Thoracic aorta (tissue), 2 donors: ENCODE measurements at regions not wholly inside any gene's neighbourhood (a gene's known extent, or its start where the extent isn't known, plus 50 kb on each side); places are given as distances from the start of the nearest gene placed in this dataset.
"Not testable (repeated sequence)": the region's sequence is repeated elsewhere in the genome, so short reads cannot be mapped to it uniquely, and the experiment has no call there.

Source experiments
- ATAC-seq: fragments of 150-250 bp; one replicate; pipeline ENCODE4 v1.8.0; 2017; ENCODE audit warnings: low read depth; ENCODE audit not compliant: insufficient number of reproducible peaks, low FRiP score
- DNase-seq: peaks from one replicate; pipeline ENCODE4 v3.0.0-alpha.2; 2020; ENCODE audit warnings: low spot score
- H3K27ac ChIP-seq, 2 donors: fragments of 200-600 bp; sonication (generic); 1 replicate in 1 of 2; 2 replicates in 1 of 2; pipeline ENCODE4 v1.5.1; 2016; ENCODE audit warnings: mild to moderate bottlenecking in 2 of 2, moderate library complexity in 2 of 2
- H3K27me3 ChIP-seq: fragments of 200-600 bp; sonication (generic); replicated peaks from 2 replicates; pipeline ENCODE4 v1.6.0; 2016; ENCODE audit warnings: mild to moderate bottlenecking; ENCODE audit not compliant: insufficient read depth
- H3K36me3 ChIP-seq: fragments of 200-600 bp; sonication (generic); one replicate; pipeline ENCODE4 v1.5.1; 2016
- H3K4me1 ChIP-seq, 2 donors: fragments of 200-600 bp; sonication (generic); 1 replicate in 1 of 2; 2 replicates in 1 of 2; pipeline versions ENCODE4 v1.5.1 to v1.6.0; 2016; ENCODE audit warnings: low read depth in 2 of 2, mild to moderate bottlenecking in 1 of 2; ENCODE audit not compliant: control insufficient read depth in 1 of 2
- H3K4me3 ChIP-seq: fragments of 200-600 bp; sonication (generic); 2 replicates; pipeline ENCODE4 v1.5.1; 2016; ENCODE audit warnings: mild to moderate bottlenecking
- H3K9me3 ChIP-seq: fragments of 200-600 bp; sonication (generic); 2 replicates; pipeline ENCODE4 v1.5.1; 2016
- TF ChIP-seq, protein P1 (sequence below): fragments of 200-600 bp; sonication (generic); IDR thresholded peaks from one replicate; pipeline ENCODE4 v1.5.1; 2019; ENCODE audit warnings: antibody characterized with exemption

DNA sequence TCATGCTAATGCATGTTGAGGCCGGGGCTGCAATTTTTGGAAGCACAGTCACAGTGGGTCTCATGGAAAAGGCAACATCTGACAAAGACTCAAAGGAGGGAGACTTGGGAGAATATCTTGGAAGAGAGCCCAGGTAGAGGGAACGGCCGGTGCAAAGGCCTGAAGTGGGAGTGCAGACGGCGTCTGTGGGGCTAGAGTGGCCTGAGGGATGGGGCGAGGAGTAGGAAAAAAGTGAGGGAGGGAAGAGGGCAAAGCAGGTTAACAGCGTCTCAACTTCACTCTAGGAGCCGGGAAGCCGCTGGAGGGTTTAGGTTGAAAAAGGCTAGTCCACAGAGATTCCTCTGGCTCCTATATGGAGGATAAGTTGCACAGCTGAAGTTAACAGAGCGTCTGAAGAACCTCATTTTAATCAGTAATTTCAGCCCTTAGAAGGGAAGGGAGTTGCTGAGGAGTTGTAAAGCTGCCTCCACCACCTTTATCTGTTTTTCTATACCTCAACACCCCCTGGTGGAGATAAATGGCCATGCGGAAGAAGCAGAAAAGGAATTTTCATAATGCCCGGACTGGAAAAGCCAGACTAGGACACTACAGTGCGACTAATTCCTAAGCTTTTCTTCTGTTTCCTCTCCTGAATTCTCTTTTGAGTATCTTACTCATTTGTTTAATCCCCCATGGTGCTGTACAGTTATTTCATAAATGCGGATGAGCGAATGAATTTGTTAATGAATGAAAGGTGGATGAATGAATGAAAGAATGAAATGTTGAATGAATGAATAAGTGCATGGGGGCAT lies 78.7 kb upstream of the ZNF281 start:
- Histone ChIP-seq H3K36me3 (no peaks in the 10 kb centered on the region), H3K4me1 (peaks cover 0 to 4% of the 10 kb centered on the region in 2 donors), H3K27me3 (no peaks in the 10 kb centered on the region), H3K4me3 (no peak overlapping the region), H3K27ac (no peak overlapping the region), H3K9me3 (no peaks in the 10 kb centered on the region)
- DNase-seq (no peak), ATAC-seq (no peak)
- TF ChIP-seq, protein P1, sequence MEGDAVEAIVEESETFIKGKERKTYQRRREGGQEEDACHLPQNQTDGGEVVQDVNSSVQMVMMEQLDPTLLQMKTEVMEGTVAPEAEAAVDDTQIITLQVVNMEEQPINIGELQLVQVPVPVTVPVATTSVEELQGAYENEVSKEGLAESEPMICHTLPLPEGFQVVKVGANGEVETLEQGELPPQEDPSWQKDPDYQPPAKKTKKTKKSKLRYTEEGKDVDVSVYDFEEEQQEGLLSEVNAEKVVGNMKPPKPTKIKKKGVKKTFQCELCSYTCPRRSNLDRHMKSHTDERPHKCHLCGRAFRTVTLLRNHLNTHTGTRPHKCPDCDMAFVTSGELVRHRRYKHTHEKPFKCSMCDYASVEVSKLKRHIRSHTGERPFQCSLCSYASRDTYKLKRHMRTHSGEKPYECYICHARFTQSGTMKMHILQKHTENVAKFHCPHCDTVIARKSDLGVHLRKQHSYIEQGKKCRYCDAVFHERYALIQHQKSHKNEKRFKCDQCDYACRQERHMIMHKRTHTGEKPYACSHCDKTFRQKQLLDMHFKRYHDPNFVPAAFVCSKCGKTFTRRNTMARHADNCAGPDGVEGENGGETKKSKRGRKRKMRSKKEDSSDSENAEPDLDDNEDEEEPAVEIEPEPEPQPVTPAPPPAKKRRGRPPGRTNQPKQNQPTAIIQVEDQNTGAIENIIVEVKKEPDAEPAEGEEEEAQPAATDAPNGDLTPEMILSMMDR = peak; percentile 71

- TF ChIP-seq, protein P1 = no peak
- H3K27me3 ChIP-seq = no peaks in the 10 kb centered on the region
- peaks cover 0 to 4% of the 10 kb centered on the region in 2 donors for H3K4me1 ChIP-seq
- H3K4me3 ChIP-seq = no peak overlapping the region
- DNase-seq = no peak
- H3K36me3 ChIP-seq = no peaks in the 10 kb centered on the region
- ATAC-seq = no peak
- H3K27ac ChIP-seq = no peak overlapping the region
- H3K9me3 ChIP-seq = no peaks in the 10 kb centered on the region
Observed at GRCh38 chr1:200487650-200488049, 77.8 kb upstream of the ZNF281 start.

- no peak overlapping the region for H3K27ac ChIP-seq
- no peak overlapping the region for H3K4me3 ChIP-seq
- TF ChIP-seq, protein P1 = no peak
- no peaks in the 10 kb centered on the region for H3K27me3 ChIP-seq
- no peaks in the 10 kb centered on the region for H3K36me3 ChIP-seq
- no peaks in the 10 kb centered on the region for H3K9me3 ChIP-seq
- ATAC-seq = no peak
- H3K4me1 ChIP-seq = peaks cover 0 to 4% of the 10 kb centered on the region in 2 donors
- DNase-seq = no peak
Observed at GRCh38 chr1:200486634-200487033, 76.8 kb upstream of the ZNF281 start.

DNA sequence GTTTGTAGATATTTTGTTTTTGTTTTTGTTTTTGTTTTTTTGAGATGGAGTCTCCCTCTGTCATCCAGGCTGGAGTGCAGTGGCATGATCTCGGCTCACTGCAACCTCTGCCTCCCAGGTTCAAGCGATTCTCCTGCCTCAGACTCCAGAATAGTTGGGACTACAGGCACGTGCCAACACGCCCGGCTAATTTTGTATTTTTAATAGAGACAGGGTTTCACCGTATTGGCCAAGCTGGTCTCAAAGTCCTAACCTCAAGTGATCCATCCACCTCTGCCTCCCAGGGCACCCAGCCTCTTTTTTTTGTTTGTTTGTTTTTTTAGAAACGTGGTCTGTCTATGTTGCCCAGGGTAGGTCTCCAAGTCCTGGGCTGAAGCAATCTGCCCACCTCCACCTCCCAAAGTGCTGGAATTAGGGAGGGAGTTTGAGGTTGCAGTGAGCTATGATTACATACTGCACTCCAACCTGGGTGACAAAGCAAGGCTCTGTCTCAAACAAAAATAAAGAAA lies 74.7 kb upstream of the ZNF281 start:
- DNase-seq, H3K4me1 ChIP-seq, H3K36me3 ChIP-seq, ATAC-seq, H3K4me3 ChIP-seq, H3K9me3 ChIP-seq, H3K27ac ChIP-seq, H3K27me3 ChIP-seq: not testable (repeated sequence)

GRCh38 chr1:200483491-200484143 lies 73.8 kb upstream of the ZNF281 start:
- ATAC-seq = no peak

More at GRCh38 chr1:200483491-200484143, 73.8 kb upstream of the ZNF281 start:
- H3K4me3 ChIP-seq = no peak overlapping the region
- DNase-seq = no peak
- TF ChIP-seq, protein P1 = no peak
- no peak overlapping the region for H3K27ac ChIP-seq
- peaks cover 0 to 4% of the 10 kb centered on the region in 2 donors for H3K4me1 ChIP-seq
- no peaks in the 10 kb centered on the region for H3K27me3 ChIP-seq
- no peaks in the 10 kb centered on the region for H3K36me3 ChIP-seq
- H3K9me3 ChIP-seq = no peaks in the 10 kb centered on the region
